Astrocyte (in vitro differentiated cells and primary cell): ENCODE measurements at regions not wholly inside any gene's neighbourhood (a gene's known extent, or its start where the extent isn't known, plus 50 kb on each side); places are given as distances from the start of the nearest gene placed in this dataset.

Experiments
- DNase-seq: peaks from one replicate; pipeline ENCODE4 v3.0.0-alpha.2; 2010; ENCODE audit warnings: low read depth
- FAIRE-seq: peaks from 2 replicates; lab custom pipeline; 2011; peaks lifted over from hg19 to GRCh38; lab: Jason Lieb, UNC
- H2AFZ ChIP-seq: 2 replicates; pipeline ENCODE4 v1.6.0; 2012; ENCODE audit warnings: low read depth, low read length, inconsistent platforms
- H3K27ac ChIP-seq: 2 replicates; pipeline ENCODE4 v1.5.1; 2011; ENCODE audit warnings: low read depth, low read length, inconsistent platforms
- H3K27me3 ChIP-seq: 2 replicates; pipeline ENCODE4 v1.6.0; 2011; ENCODE audit warnings: low read length, inconsistent platforms; ENCODE audit not compliant: insufficient read depth
- H3K36me3 ChIP-seq: 2 replicates; pipeline ENCODE4 v1.5.1; 2011; ENCODE audit warnings: low read length, inconsistent platforms; ENCODE audit not compliant: insufficient read depth
- H3K4me1 ChIP-seq: 2 replicates; pipeline ENCODE4 v1.5.1; 2011; ENCODE audit warnings: low read length, inconsistent platforms; ENCODE audit not compliant: insufficient read depth
- H3K4me2 ChIP-seq: 2 replicates; pipeline ENCODE4 v1.6.0; 2012; ENCODE audit warnings: low read length, inconsistent platforms
- H3K4me3 ChIP-seq: 2 replicates; pipeline ENCODE4 v1.5.1; 2011; ENCODE audit warnings: low read depth, mild to moderate bottlenecking, low read length, inconsistent platforms; ENCODE audit not compliant: insufficient read depth
- H3K79me2 ChIP-seq: 2 replicates; pipeline ENCODE4 v1.6.0; 2012; ENCODE audit warnings: mild to moderate bottlenecking, low read length, inconsistent platforms; ENCODE audit not compliant: insufficient read depth
- H3K9ac ChIP-seq: 2 replicates; pipeline ENCODE4 v1.6.0; 2012; ENCODE audit warnings: mild to moderate bottlenecking, low read length, inconsistent platforms
- H3K9me3 ChIP-seq: 2 replicates; pipeline ENCODE4 v1.5.1; 2012; ENCODE audit warnings: low read depth, mild to moderate bottlenecking, low read length, inconsistent platforms; ENCODE audit not compliant: insufficient read depth
- H4K20me1 ChIP-seq: 2 replicates; pipeline ENCODE4 v1.6.0; 2012; ENCODE audit warnings: low read length, inconsistent platforms; ENCODE audit not compliant: insufficient read depth
- H3K27ac Mint-ChIP-seq: one replicate; pipeline ENCODE4 v1.8.0; 2021; ENCODE audit warnings: mild to moderate bottlenecking, mixed read lengths; ENCODE audit not compliant: unreplicated experiment
- H3K27me3 Mint-ChIP-seq: one replicate; pipeline ENCODE4 v1.8.0; 2021; ENCODE audit warnings: low read depth, mixed read lengths; ENCODE audit not compliant: unreplicated experiment
- H3K36me3 Mint-ChIP-seq: one replicate; pipeline ENCODE4 v1.8.0; 2021; ENCODE audit warnings: low read depth, mixed read lengths; ENCODE audit not compliant: unreplicated experiment
- H3K4me1 Mint-ChIP-seq: one replicate; pipeline ENCODE4 v1.8.0; 2021; ENCODE audit warnings: low read depth, mixed read lengths; ENCODE audit not compliant: unreplicated experiment
- H3K4me3 Mint-ChIP-seq: one replicate; pipeline ENCODE4 v1.8.0; 2021; ENCODE audit warnings: mild to moderate bottlenecking, moderate library complexity, mixed read lengths; ENCODE audit not compliant: unreplicated experiment
- H3K9me3 Mint-ChIP-seq: one replicate; pipeline ENCODE4 v1.8.0; 2021; ENCODE audit warnings: mild to moderate bottlenecking, mixed read lengths; ENCODE audit not compliant: unreplicated experiment
- EZH2 ChIP-seq: IDR thresholded peaks from 2 replicates; pipeline ENCODE4 v1.6.1; 2012; ENCODE audit warnings: mild to moderate bottlenecking, low read length, inconsistent platforms; ENCODE audit not compliant: insufficient read depth
- TF ChIP-seq, protein P1 (sequence below): IDR thresholded peaks from 2 replicates; pipeline ENCODE4 v1.5.1; 2011; ENCODE audit warnings: low read depth, mild to moderate bottlenecking, inconsistent platforms, low read length, moderate library complexity; ENCODE audit not compliant: insufficient read depth

GRCh38 chr1:83627045-83627444 is 371.9 kb downstream of the TTLL7 start:
- Histone ChIP-seq H3K9me3 (peaks cover 5% of the 10 kb centered on the region), H3K4me2 (no peak overlapping the region), H3K79me2 (no peaks in the 10 kb centered on the region), H3K27ac (no peak overlapping the region), H3K36me3 (no peaks in the 10 kb centered on the region), H3K27me3 (no peaks in the 10 kb centered on the region), H2AFZ (no peak overlapping the region), H3K9ac (no peak overlapping the region), H3K4me3 (no peak overlapping the region), H4K20me1 (no peaks in the 10 kb centered on the region), H3K4me1 (no peaks in the 10 kb centered on the region)
- DNase-seq (no peak), FAIRE-seq (no peak)
- Mint-ChIP-seq H3K27ac (no peak overlapping the region), H3K9me3 (no peaks in the 10 kb centered on the region), H3K4me3 (no peak overlapping the region), H3K36me3 (no peaks in the 10 kb centered on the region), H3K27me3 (no peaks in the 10 kb centered on the region), H3K4me1 (no peaks in the 10 kb centered on the region)
- TF ChIP-seq, protein P1, sequence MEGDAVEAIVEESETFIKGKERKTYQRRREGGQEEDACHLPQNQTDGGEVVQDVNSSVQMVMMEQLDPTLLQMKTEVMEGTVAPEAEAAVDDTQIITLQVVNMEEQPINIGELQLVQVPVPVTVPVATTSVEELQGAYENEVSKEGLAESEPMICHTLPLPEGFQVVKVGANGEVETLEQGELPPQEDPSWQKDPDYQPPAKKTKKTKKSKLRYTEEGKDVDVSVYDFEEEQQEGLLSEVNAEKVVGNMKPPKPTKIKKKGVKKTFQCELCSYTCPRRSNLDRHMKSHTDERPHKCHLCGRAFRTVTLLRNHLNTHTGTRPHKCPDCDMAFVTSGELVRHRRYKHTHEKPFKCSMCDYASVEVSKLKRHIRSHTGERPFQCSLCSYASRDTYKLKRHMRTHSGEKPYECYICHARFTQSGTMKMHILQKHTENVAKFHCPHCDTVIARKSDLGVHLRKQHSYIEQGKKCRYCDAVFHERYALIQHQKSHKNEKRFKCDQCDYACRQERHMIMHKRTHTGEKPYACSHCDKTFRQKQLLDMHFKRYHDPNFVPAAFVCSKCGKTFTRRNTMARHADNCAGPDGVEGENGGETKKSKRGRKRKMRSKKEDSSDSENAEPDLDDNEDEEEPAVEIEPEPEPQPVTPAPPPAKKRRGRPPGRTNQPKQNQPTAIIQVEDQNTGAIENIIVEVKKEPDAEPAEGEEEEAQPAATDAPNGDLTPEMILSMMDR, result no peak
- TF ChIP-seq EZH2, result no peak

GRCh38 chr1:83626603-83627002 is 372.3 kb downstream of the TTLL7 start:
- H3K27ac ChIP-seq, result no peak overlapping the region
- no peak overlapping the region for H2AFZ ChIP-seq
- H3K36me3 ChIP-seq, result no peaks in the 10 kb centered on the region
- no peaks in the 10 kb centered on the region for H3K9me3 Mint-ChIP-seq
- H3K4me3 ChIP-seq, result no peak overlapping the region
- H3K4me3 Mint-ChIP-seq, result no peak overlapping the region
- H4K20me1 ChIP-seq, result no peaks in the 10 kb centered on the region
- no peaks in the 10 kb centered on the region for H3K4me1 ChIP-seq
- no peak overlapping the region for H3K27ac Mint-ChIP-seq
- H3K36me3 Mint-ChIP-seq, result no peaks in the 10 kb centered on the region
- no peak for TF ChIP-seq EZH2
- TF ChIP-seq, protein P1, result no peak
- no peaks in the 10 kb centered on the region for H3K4me1 Mint-ChIP-seq
- no peaks in the 10 kb centered on the region for H3K27me3 ChIP-seq
- H3K9ac ChIP-seq, result no peak overlapping the region
- H3K9me3 ChIP-seq, result peaks cover 5% of the 10 kb centered on the region
- no peak for DNase-seq
- no peaks in the 10 kb centered on the region for H3K79me2 ChIP-seq
- no peak for FAIRE-seq
- H3K4me2 ChIP-seq, result no peak overlapping the region
- no peaks in the 10 kb centered on the region for H3K27me3 Mint-ChIP-seq

DNA sequence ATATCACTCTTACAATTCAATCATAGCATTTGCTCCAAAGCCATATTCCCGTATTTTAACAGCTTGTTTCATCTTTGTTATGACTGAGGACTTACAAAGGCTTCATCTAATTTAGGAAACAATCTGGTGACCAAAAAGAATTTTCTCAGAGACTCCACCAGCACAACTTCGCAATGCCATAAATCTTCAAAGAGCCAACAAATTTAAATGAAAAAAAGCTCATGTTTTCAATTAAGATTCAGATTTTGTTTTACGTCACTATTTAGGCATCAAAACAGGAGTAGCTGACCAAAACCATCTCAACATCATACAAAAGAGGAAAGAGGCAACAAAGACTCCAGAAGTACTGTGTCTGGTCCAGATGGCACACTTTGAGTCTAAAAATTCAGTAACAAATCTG is 373.3 kb downstream of the TTLL7 start:
- no peak overlapping the region for H3K4me2 ChIP-seq
- no peaks in the 10 kb centered on the region for H3K27me3 ChIP-seq
- no peak overlapping the region for H3K27ac ChIP-seq
- H3K9me3 ChIP-seq, result peaks cover 5% of the 10 kb centered on the region
- Mint-ChIP-seq H3K4me3 (no peak overlapping the region), H3K36me3 (no peaks in the 10 kb centered on the region), H3K27ac (no peak overlapping the region), H3K27me3 (no peaks in the 10 kb centered on the region), H3K4me1 (no peaks in the 10 kb centered on the region), H3K9me3 (no peaks in the 10 kb centered on the region)
- no peaks in the 10 kb centered on the region for H4K20me1 ChIP-seq
- no peaks in the 10 kb centered on the region for H3K79me2 ChIP-seq
- no peak overlapping the region for H3K4me3 ChIP-seq
- H3K36me3 ChIP-seq, result no peaks in the 10 kb centered on the region
- DNase-seq (no peak), FAIRE-seq (no peak)
- no peaks in the 10 kb centered on the region for H3K4me1 ChIP-seq
- TF ChIP-seq EZH2, result no peak
- TF ChIP-seq, protein P1, result no peak
- H2AFZ ChIP-seq, result no peak overlapping the region
- no peak overlapping the region for H3K9ac ChIP-seq
